ENCODE measurements at regions not wholly inside any gene's neighbourhood (a gene's known extent, or its start where the extent isn't known, plus 50 kb on each side); places are given as distances from the start of the nearest gene placed in this dataset.
A peak's percentile ranks its signal among the peaks of the same experiment; 100 is the strongest.

- no peak for DNase-seq (ENCODE audit: low read depth in 3 of 3)
Observed at GRCh38 chr3:177673112-177673914, 476.0 kb upstream of the TBL1XR1 start.

GRCh38 chr3:177674186-177674585 is 476.9 kb upstream of the TBL1XR1 start:
- DNase-seq (ENCODE audit: low read depth in 3 of 3): no peak

GRCh38 chr3:177676148-177676547 is 478.9 kb upstream of the TBL1XR1 start:
- no peak for DNase-seq (ENCODE audit: low read depth in 3 of 3)

GRCh38 chr3:177676947-177677587 is 479.8 kb upstream of the TBL1XR1 start:
- DNase-seq (ENCODE audit: low read depth in 3 of 3): no peak

GRCh38 chr3:177679568-177680471 is 482.5 kb upstream of the TBL1XR1 start:
- DNase-seq (ENCODE audit: low read depth in 3 of 3): peak in 1 of 3 donors; percentile 15

GRCh38 chr3:177680472-177680821 is 483.2 kb upstream of the TBL1XR1 start:
- DNase-seq (ENCODE audit: low read depth in 3 of 3): no peak

GRCh38 chr3:177681156-177681555 is 483.9 kb upstream of the TBL1XR1 start:
- no peak for DNase-seq (ENCODE audit: low read depth in 3 of 3)

GRCh38 chr3:177681852-177682251 is 484.6 kb upstream of the TBL1XR1 start:
- DNase-seq (ENCODE audit: low read depth in 3 of 3): no peak

- DNase-seq (ENCODE audit: low read depth in 3 of 3): no peak
Observed at GRCh38 chr3:177683586-177683985, 486.3 kb upstream of the TBL1XR1 start.

- DNase-seq (ENCODE audit: low read depth in 3 of 3): no peak
Observed at GRCh38 chr3:177686671-177687070, 489.4 kb upstream of the TBL1XR1 start.

GRCh38 chr3:177687291-177687690 is 490.0 kb upstream of the TBL1XR1 start:
- no peak for DNase-seq (ENCODE audit: low read depth in 3 of 3)

- no peak for DNase-seq (ENCODE audit: low read depth in 3 of 3)
Observed at GRCh38 chr3:177688152-177688551, 490.9 kb upstream of the TBL1XR1 start.

GRCh38 chr3:177689077-177689476 is 491.8 kb upstream of the TBL1XR1 start:
- DNase-seq (ENCODE audit: low read depth in 3 of 3): no peak

GRCh38 chr3:177689869-177690268 is 492.6 kb upstream of the TBL1XR1 start:
- DNase-seq (ENCODE audit: low read depth in 3 of 3): no peak

- no peak for DNase-seq (ENCODE audit: low read depth in 3 of 3)
Observed at GRCh38 chr3:177690306-177690705, 493.0 kb upstream of the TBL1XR1 start.

GRCh38 chr3:177692304-177692975 is 495.2 kb upstream of the TBL1XR1 start:
- no peak for DNase-seq (ENCODE audit: low read depth in 3 of 3)

GRCh38 chr3:177693616-177694264 is 496.5 kb upstream of the TBL1XR1 start:
- no peak for DNase-seq (ENCODE audit: low read depth in 3 of 3)

GRCh38 chr3:177694316-177694715 is 497.0 kb upstream of the TBL1XR1 start:
- DNase-seq (ENCODE audit: low read depth in 3 of 3): no peak

GRCh38 chr3:177694951-177695350 is 497.7 kb upstream of the TBL1XR1 start:
- no peak for DNase-seq (ENCODE audit: low read depth in 3 of 3)

- no peak for DNase-seq (ENCODE audit: low read depth in 3 of 3)
Observed at GRCh38 chr3:177700117-177700516, 502.8 kb upstream of the TBL1XR1 start.

GRCh38 chr3:177703788-177704187 is 506.5 kb upstream of the TBL1XR1 start:
- DNase-seq (ENCODE audit: low read depth in 3 of 3): no peak
